Hepatocyte (in vitro differentiated cells): ENCODE measurements at regions not wholly inside any gene's neighbourhood (a gene's known extent, or its start where the extent isn't known, plus 50 kb on each side); places are given as distances from the start of the nearest gene placed in this dataset.

ENCODE experiments used
- DNase-seq: peaks from one replicate; pipeline ENCODE4 v3.0.0-alpha.2; 2016; ENCODE audit warnings: low spot score
- H2AFZ ChIP-seq: fragments of 200-600 bp; sonication (generic); 2 replicates; pipeline ENCODE4 v1.6.0; 2016; ENCODE audit warnings: antibody characterized with exemption, mild to moderate bottlenecking
- H3K27ac ChIP-seq: fragments of 200-600 bp; sonication (generic); 2 replicates; pipeline ENCODE4 v1.5.1; 2016; ENCODE audit warnings: mild to moderate bottlenecking
- H3K27me3 ChIP-seq: fragments of 200-600 bp; sonication (generic); 2 replicates; pipeline ENCODE4 v1.6.1; 2016
- H3K36me3 ChIP-seq: fragments of 200-600 bp; sonication (generic); replicated peaks from 2 replicates; pipeline ENCODE4 v1.5.1; 2016; ENCODE audit warnings: low read depth; ENCODE audit not compliant: insufficient read depth
- H3K4me1 ChIP-seq: fragments of 200-600 bp; sonication (generic); 2 replicates; pipeline ENCODE4 v1.5.1; 2016; ENCODE audit warnings: mild to moderate bottlenecking, moderate library complexity; ENCODE audit not compliant: insufficient read depth
- H3K4me2 ChIP-seq: fragments of 200-600 bp; sonication (generic); 2 replicates; pipeline ENCODE4 v1.6.0; 2016
- H3K4me3 ChIP-seq: fragments of 200-600 bp; sonication (generic); 2 replicates; pipeline ENCODE4 v1.5.1; 2016; ENCODE audit warnings: mild to moderate bottlenecking
- H3K79me2 ChIP-seq: fragments of 200-600 bp; sonication (generic); 2 replicates; pipeline ENCODE4 v1.6.0; 2017; ENCODE audit warnings: mild to moderate bottlenecking
- H3K9me2 ChIP-seq: fragments of 200-600 bp; sonication (generic); replicated peaks from 2 replicates; pipeline ENCODE4 v1.6.0; 2017; ENCODE audit warnings: mild to moderate bottlenecking; ENCODE audit not compliant: insufficient read depth
- H3K9me3 ChIP-seq: fragments of 200-600 bp; sonication (generic); 2 replicates; pipeline ENCODE4 v1.5.1; 2016; ENCODE audit warnings: low read depth, mild to moderate bottlenecking
- H4K20me1 ChIP-seq: fragments of 200-600 bp; sonication (generic); 2 replicates; pipeline ENCODE4 v1.6.0; 2016; ENCODE audit warnings: mild to moderate bottlenecking; ENCODE audit not compliant: insufficient read depth, poor library complexity, severe bottlenecking
- CTCF ChIP-seq: fragments of 200-600 bp; sonication (generic); IDR thresholded peaks from 2 replicates; pipeline ENCODE4 v1.5.1; 2016; ENCODE audit warnings: antibody characterized with exemption, mild to moderate bottlenecking; ENCODE audit not compliant: poor library complexity
- EZH2 ChIP-seq: fragments of 200-600 bp; sonication (generic); IDR thresholded peaks from 2 replicates; pipeline ENCODE4 v1.6.1; 2016; ENCODE audit warnings: antibody characterized with exemption, mild to moderate bottlenecking, borderline replicate concordance
- EZH2phosphoT487 ChIP-seq: fragments of 200-600 bp; sonication (generic); IDR thresholded peaks from one replicate; pipeline ENCODE4 v1.6.1; 2018; ENCODE audit warnings: antibody characterized with exemption, mild to moderate bottlenecking, low read depth, moderate library complexity; ENCODE audit not compliant: unreplicated experiment, severe bottlenecking
- WGBS: methylation state at CpG from one replicate; pipeline ENCODE4 v1.1.6; 2016; ENCODE audit warnings: low lambda C conversion rate; ENCODE audit errors: missing lambda C conversion rate; 5-methylcytosine and 5-hydroxymethylcytosine counted together

GRCh38 chr6:144646093-144647056 is 361.2 kb downstream of the UTRN start:
- no peaks in the 10 kb centered on the region for H3K27me3 ChIP-seq
- no peaks in the 10 kb centered on the region for H3K9me2 ChIP-seq
- no peak overlapping the region for H2AFZ ChIP-seq
- WGBS: 68% methylated on average over 4 of the region's 4 CpGs
- no peak overlapping the region for H3K4me2 ChIP-seq
- no peaks in the 10 kb centered on the region for H3K36me3 ChIP-seq
- peaks cover 12% of the 10 kb centered on the region for H3K4me1 ChIP-seq
- no peak overlapping the region for H3K27ac ChIP-seq
- DNase-seq: no peak
- H3K79me2 ChIP-seq: no peaks in the 10 kb centered on the region
- H4K20me1 ChIP-seq: no peaks in the 10 kb centered on the region
- H3K9me3 ChIP-seq: no peaks in the 10 kb centered on the region
- H3K4me3 ChIP-seq: no peak overlapping the region
- TF ChIP-seq CTCF (no peak), EZH2phosphoT487 (no peak), EZH2 (no peak)

- peak overlapping the region; percentile 2 for H3K27ac ChIP-seq
- no peak overlapping the region for H3K4me2 ChIP-seq
- TF ChIP-seq EZH2: no peak
- TF ChIP-seq EZH2phosphoT487: no peak
- no peak for TF ChIP-seq CTCF
- peak; percentile 32 for DNase-seq
- no peaks in the 10 kb centered on the region for H4K20me1 ChIP-seq
- H3K4me1 ChIP-seq: peaks cover 12% of the 10 kb centered on the region
- H3K27me3 ChIP-seq: no peaks in the 10 kb centered on the region
- no peak overlapping the region for H2AFZ ChIP-seq
- H3K79me2 ChIP-seq: no peaks in the 10 kb centered on the region
- no peaks in the 10 kb centered on the region for H3K9me3 ChIP-seq
- H3K4me3 ChIP-seq: no peak overlapping the region
- no peaks in the 10 kb centered on the region for H3K9me2 ChIP-seq
- 70% methylated on average over 6 of the region's 6 CpGs for WGBS
- no peaks in the 10 kb centered on the region for H3K36me3 ChIP-seq
Measured at GRCh38 chr6:144647406-144647964, 362.4 kb downstream of the UTRN start.

- DNase-seq: no peak
- no peaks in the 10 kb centered on the region for H3K9me3 ChIP-seq
- no peaks in the 10 kb centered on the region for H4K20me1 ChIP-seq
- no peaks in the 10 kb centered on the region for H3K79me2 ChIP-seq
- H3K27ac ChIP-seq: peak overlapping the region; percentile 2
- H3K4me1 ChIP-seq: peaks cover 12% of the 10 kb centered on the region
- H3K27me3 ChIP-seq: no peaks in the 10 kb centered on the region
- H3K4me2 ChIP-seq: peak overlapping the region; percentile 23
- H3K36me3 ChIP-seq: no peaks in the 10 kb centered on the region
- no peak overlapping the region for H2AFZ ChIP-seq
- TF ChIP-seq EZH2: no peak
- TF ChIP-seq CTCF: peak; percentile 43
- TF ChIP-seq EZH2phosphoT487: no peak
- no peak overlapping the region for H3K4me3 ChIP-seq
- 50% methylated on average over 3 of the region's 3 CpGs for WGBS
- no peaks in the 10 kb centered on the region for H3K9me2 ChIP-seq
Measured at GRCh38 chr6:144647971-144648651, 363.0 kb downstream of the UTRN start.
